ENCODE measurements at regions not wholly inside any gene's neighbourhood (a gene's known extent, or its start where the extent isn't known, plus 50 kb on each side); places are given as distances from the start of the nearest gene placed in this dataset.

- TF ChIP-seq SPI1 (IDR thresholded peaks at IDR 0.05; ENCODE audit: low read depth, low read length) (no peak), POLR2A (IDR thresholded peaks at IDR 0.05; ENCODE audit: low read depth, low read length) (no peak), PAX5 (IDR thresholded peaks at IDR 0.05; ENCODE audit: insufficient read depth, low read length, severe bottlenecking) (no peak), POLR2AphosphoS5 (IDR thresholded peaks at IDR 0.05; ENCODE audit: low read depth, low read length) (no peak), TAF1 (IDR thresholded peaks at IDR 0.05; ENCODE audit: low read depth, low read length) (no peak), POU2F2 (IDR thresholded peaks at IDR 0.05; ENCODE audit: low read depth, low read length) (no peak)
Measured at GRCh38 chr1:234958706-234959657, 169.7 kb downstream of the TOMM20 start.
